Left cardiac atrium (tissue), 4 donors: ENCODE measurements at regions not wholly inside any gene's neighbourhood (a gene's known extent, or its start where the extent isn't known, plus 50 kb on each side); places are given as distances from the start of the nearest gene placed in this dataset.

Experiments
- ATAC-seq, 2 donors: fragments of 200-7000 bp; cut with Tn5 transposase; one replicate each; pipeline ENCODE4 v1.9.1; 2020; ENCODE audit warnings: mild to moderate bottlenecking in 2 of 2, moderate library complexity in 2 of 2
- DNase-seq: peaks from one replicate; pipeline ENCODE4 v3.0.0-alpha.2; 2020
- intact Hi-C, 2 donors: fragments of 100-400 bp; cut with DNase I; formaldehyde crosslinking; loops; one replicate each; pipeline versions ENCODE4 v1.14.1 to v1.15.1; 2022 to 2023
- donor health status: DM: no; HTN: yes; CAD: no.
- donor health status: DM: no; HTN: yes; CAD: no; lungs with severe emphysema.
- donor health status: DM: yes; HTN: yes; CAD: no.
- donor health status: Dilated cardiomyopathy.

DNA sequence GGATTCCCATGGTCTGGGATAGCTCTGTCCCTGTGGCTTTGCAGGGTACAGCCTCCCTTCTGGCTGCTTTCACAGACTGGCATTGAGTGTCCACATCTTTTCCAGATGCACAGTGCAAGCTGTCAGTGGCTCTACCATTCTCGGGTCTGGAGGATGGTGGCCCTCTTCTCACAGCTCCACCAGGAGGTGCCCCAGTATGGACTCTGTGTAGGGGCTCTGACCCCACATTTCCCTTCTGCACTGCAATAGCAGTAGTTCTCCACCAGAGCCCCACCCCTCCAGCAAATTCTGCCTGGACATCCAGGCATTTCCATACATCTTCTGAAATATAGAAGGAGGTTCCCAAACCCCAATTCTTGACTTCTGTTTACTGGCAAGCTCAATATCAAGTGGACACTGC, 50.2 kb upstream of the GRID2 start:
- no peak for DNase-seq
- no peak for ATAC-seq
- intact Hi-C loops, result no loop called here
